H9 (cell line): ENCODE measurements at regions not wholly inside any gene's neighbourhood (a gene's known extent, or its start where the extent isn't known, plus 50 kb on each side); places are given as distances from the start of the nearest gene placed in this dataset.
A peak's percentile ranks its signal among the peaks of the same experiment; 100 is the strongest.

Experiments used
- DNase-seq: peaks from one replicate; pipeline ENCODE4 v3.0.0-alpha.2; 2017
- H2AFZ ChIP-seq: one replicate; pipeline ENCODE4 v1.6.1; 2013; ENCODE audit warnings: mild to moderate bottlenecking, low read length, control low read depth, moderate library complexity
- H2AK5ac ChIP-seq: 2 replicates; pipeline ENCODE4 v1.6.1; 2013; ENCODE audit warnings: low read length, control low read depth, mixed read lengths; ENCODE audit not compliant: insufficient read length
- H2BK120ac ChIP-seq: one replicate; pipeline ENCODE4 v1.6.1; 2013; ENCODE audit warnings: low read depth, mild to moderate bottlenecking, low read length, control low read depth, inconsistent platforms; ENCODE audit not compliant: poor library complexity, severe bottlenecking
- H2BK12ac ChIP-seq: 2 replicates; pipeline ENCODE4 v1.6.1; 2013; ENCODE audit warnings: low read length, control low read depth, mixed read lengths, low read depth; ENCODE audit not compliant: insufficient read length
- H2BK15ac ChIP-seq: 2 replicates; pipeline ENCODE4 v1.6.1; 2013; ENCODE audit warnings: low read depth, low read length, control low read depth
- H2BK20ac ChIP-seq: one replicate; pipeline ENCODE4 v1.6.1; 2013; ENCODE audit warnings: low read depth, mild to moderate bottlenecking, low read length, control low read depth, inconsistent platforms; ENCODE audit not compliant: poor library complexity, severe bottlenecking
- H2BK5ac ChIP-seq: 2 replicates; pipeline ENCODE4 v1.6.1; 2013; ENCODE audit warnings: low read length, control low read depth, mixed read lengths; ENCODE audit not compliant: insufficient read length
- H3K14ac ChIP-seq: 2 replicates; pipeline ENCODE4 v1.6.1; 2013; ENCODE audit warnings: low read length, control low read depth; ENCODE audit not compliant: insufficient read depth
- H3K18ac ChIP-seq: 2 replicates; pipeline ENCODE4 v1.6.1; 2013; ENCODE audit warnings: low read depth, mild to moderate bottlenecking, mixed read lengths, low read length, control low read depth; ENCODE audit not compliant: insufficient read length
- H3K23ac ChIP-seq: 2 replicates; pipeline ENCODE4 v1.6.1; 2013; ENCODE audit warnings: low read length, control low read depth, mixed read lengths, low read depth; ENCODE audit not compliant: insufficient read length
- H3K23me2 ChIP-seq: 2 replicates; pipeline ENCODE4 v1.6.1; 2013; ENCODE audit warnings: low read depth, mild to moderate bottlenecking, mixed read lengths, low read length, control low read depth; ENCODE audit not compliant: insufficient read length, poor library complexity, severe bottlenecking
- H3K27ac ChIP-seq: 2 replicates; pipeline ENCODE4 v1.5.1; 2013; ENCODE audit warnings: low read length, control low read depth, mixed read lengths, low read depth; ENCODE audit not compliant: insufficient read length
- H3K27me3 ChIP-seq: 2 replicates; pipeline ENCODE4 v1.6.1; 2013; ENCODE audit warnings: low read length, control low read depth, inconsistent platforms; ENCODE audit not compliant: insufficient read depth
- H3K4ac ChIP-seq: 2 replicates; pipeline ENCODE4 v1.6.1; 2013; ENCODE audit warnings: low read depth, mild to moderate bottlenecking, control low read depth, inconsistent platforms, low read length, moderate library complexity
- H3K4me1 ChIP-seq: 2 replicates; pipeline ENCODE4 v1.6.1; 2013; ENCODE audit warnings: low read length, control low read depth, inconsistent platforms; ENCODE audit not compliant: insufficient read depth
- H3K4me2 ChIP-seq: 2 replicates; pipeline ENCODE4 v1.6.1; 2013; ENCODE audit warnings: low read length, control low read depth, mixed read lengths; ENCODE audit not compliant: insufficient read length, insufficient read depth
- H3K56ac ChIP-seq: 2 replicates; pipeline ENCODE4 v1.6.1; 2013; ENCODE audit warnings: low read depth, mild to moderate bottlenecking, mixed read lengths, low read length, control low read depth; ENCODE audit not compliant: insufficient read length
- H3K79me1 ChIP-seq: 2 replicates; pipeline ENCODE4 v1.6.1; 2013; ENCODE audit warnings: low read depth, mild to moderate bottlenecking, moderate library complexity, low read length, control low read depth, inconsistent platforms; ENCODE audit not compliant: insufficient read depth, poor library complexity, severe bottlenecking
- H3K79me2 ChIP-seq: 2 replicates; pipeline ENCODE4 v1.6.1; 2013; ENCODE audit warnings: low read length, control low read depth, inconsistent platforms; ENCODE audit not compliant: insufficient read depth
- H3K9ac ChIP-seq: 2 replicates; pipeline ENCODE4 v1.6.1; 2013; ENCODE audit warnings: low read length, control low read depth, mixed read lengths; ENCODE audit not compliant: insufficient read length; ENCODE audit errors: extremely low read depth
- H3K9me3 ChIP-seq: one replicate; pipeline ENCODE4 v1.6.1; 2013; ENCODE audit warnings: low read depth, low read length, inconsistent platforms; ENCODE audit not compliant: control insufficient read depth
- H3T11ph ChIP-seq: one replicate; pipeline ENCODE4 v1.6.1; 2013; ENCODE audit warnings: mild to moderate bottlenecking, low read length, control low read depth, inconsistent platforms
- H4K20me1 ChIP-seq: one replicate; pipeline ENCODE4 v1.6.1; 2013; ENCODE audit not compliant: control insufficient read depth, insufficient read length, insufficient read depth
- H4K5ac ChIP-seq: 2 replicates; pipeline ENCODE4 v1.6.1; 2013; ENCODE audit warnings: low read depth, mild to moderate bottlenecking, mixed read lengths, low read length, control low read depth; ENCODE audit not compliant: insufficient read length
- H4K8ac ChIP-seq: replicated peaks from 2 replicates; pipeline ENCODE4 v1.6.1; 2013; ENCODE audit warnings: low read length, control low read depth, mixed read lengths, low read depth; ENCODE audit not compliant: insufficient read length
- H4K91ac ChIP-seq: 2 replicates; pipeline ENCODE4 v1.6.1; 2013; ENCODE audit warnings: low read depth, mild to moderate bottlenecking, moderate library complexity, mixed read lengths, low read length, control low read depth; ENCODE audit not compliant: insufficient read length
- H3K27ac Mint-ChIP-seq, 3 experiments: 2 replicates in 2 of 3; 3 replicates in 1 of 3; pipeline ENCODE4 v1.8.0; 2020 to 2021; ENCODE audit warnings: mixed read lengths in 3 of 3, mild to moderate bottlenecking in 1 of 3, moderate library complexity in 1 of 3
- H3K27me3 Mint-ChIP-seq: 2 replicates; pipeline ENCODE4 v1.8.0; 2021; ENCODE audit warnings: low read depth, mild to moderate bottlenecking, moderate library complexity, mixed read lengths
- H3K36me3 Mint-ChIP-seq, 3 experiments: 2 replicates in 2 of 3; 3 replicates in 1 of 3; pipeline ENCODE4 v1.8.0; 2020 to 2021; ENCODE audit warnings: low read depth in 3 of 3, mixed read lengths in 3 of 3; ENCODE audit not compliant: insufficient read depth in 1 of 3
- H3K4me1 Mint-ChIP-seq, 2 experiments: 2 replicates each; pipeline ENCODE4 v1.8.0; 2020; ENCODE audit warnings: mixed read lengths in 2 of 2
- H3K4me3 Mint-ChIP-seq, 2 experiments: 2 replicates in 1 of 2; 3 replicates in 1 of 2; pipeline ENCODE4 v1.8.0; 2020 to 2021; ENCODE audit warnings: mild to moderate bottlenecking in 2 of 2, mixed read lengths in 2 of 2, moderate library complexity in 1 of 2
- H3K9me3 Mint-ChIP-seq, 2 experiments: 2 replicates in 1 of 2; 3 replicates in 1 of 2; pipeline ENCODE4 v1.8.0; 2020; ENCODE audit warnings: mild to moderate bottlenecking in 2 of 2, mixed read lengths in 2 of 2, moderate library complexity in 1 of 2
- CTCF ChIP-seq: fragments of 200-600 bp; sonication (generic); conservative IDR thresholded peaks from 3 replicates; pipeline ENCODE4 v1.8.0; 2021; ENCODE audit warnings: antibody characterized with exemption, mild to moderate bottlenecking
- WGBS: extraction: QIAGEN DNeasy Blood & Tissue Kit; methylation state at CpG from one replicate; pipeline ENCODE4 v1.1.7; 2013; ENCODE audit warnings: missing lambda C conversion rate, low lambda C conversion rate, mixed read lengths; ENCODE audit not compliant: insufficient read length; ENCODE audit errors: extremely low coverage; 5-methylcytosine and 5-hydroxymethylcytosine counted together

DNA sequence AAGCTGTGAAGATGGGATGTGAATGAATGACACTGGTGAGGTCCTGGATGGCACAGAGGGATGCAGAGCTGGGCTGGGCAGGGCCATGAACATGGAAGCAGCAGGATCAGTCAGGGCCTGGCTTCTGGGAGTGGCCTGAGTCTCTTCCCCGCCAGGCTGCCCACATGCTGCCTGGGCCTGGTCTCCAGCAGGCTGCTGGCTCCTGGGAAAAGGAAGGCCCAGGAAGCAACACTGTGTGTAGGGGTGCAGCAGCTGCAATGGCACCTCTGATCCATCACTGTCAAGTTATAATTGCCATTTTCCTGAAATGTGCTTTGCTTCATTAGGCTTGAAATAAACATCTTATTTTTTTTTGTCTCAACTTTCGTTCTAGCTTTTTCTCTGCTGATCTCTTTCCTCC lies 260.2 kb upstream of the N4BP1 start:
- Histone ChIP-seq H2BK5ac (no peak overlapping the region), H2BK15ac (no peak overlapping the region), H3K23ac (no peak overlapping the region), H4K8ac (no peak overlapping the region), H3K23me2 (no peaks in the 10 kb centered on the region), H3K4me1 (no peaks in the 10 kb centered on the region), H3K4me2 (no peak overlapping the region), H2BK12ac (no peak overlapping the region), H2AK5ac (no peak overlapping the region), H3K14ac (peak overlapping the region; percentile 17), H2AFZ (no peak overlapping the region), H2BK20ac (no peak overlapping the region), H3K27me3 (no peaks in the 10 kb centered on the region), H3K79me1 (no peaks in the 10 kb centered on the region), H3K9me3 (no peaks in the 10 kb centered on the region), H3K79me2 (no peaks in the 10 kb centered on the region), H3T11ph (no peak overlapping the region), H2BK120ac (no peak overlapping the region), H3K18ac (no peak overlapping the region), H3K56ac (no peak overlapping the region), H4K91ac (no peak overlapping the region), H3K9ac (no peak overlapping the region), H4K5ac (no peak overlapping the region), H4K20me1 (no peaks in the 10 kb centered on the region), H3K27ac (no peak overlapping the region), H3K4ac (no peak overlapping the region)
- no peaks in the 10 kb centered on the region for H3K36me3 Mint-ChIP-seq
- peaks cover 3% of the 10 kb centered on the region for H3K27me3 Mint-ChIP-seq
- DNase-seq = no peak
- H3K4me3 Mint-ChIP-seq = no peak overlapping the region
- no peak overlapping the region for H3K27ac Mint-ChIP-seq
- TF ChIP-seq CTCF = no peak
- no peaks in the 10 kb centered on the region for H3K9me3 Mint-ChIP-seq
- H3K4me1 Mint-ChIP-seq = peaks cover 0 to 4% of the 10 kb centered on the region in 2 experiments; a peak in 3 of 4 replicates
- WGBS = no CpG with 5 or more reads among the region's 2 CpGs
